Central memory CD8-positive, alpha-beta T cell (primary cell): ENCODE measurements at regions not wholly inside any gene's neighbourhood (a gene's known extent, or its start where the extent isn't known, plus 50 kb on each side); places are given as distances from the start of the nearest gene placed in this dataset.
"Not testable (repeated sequence)": the region's sequence is repeated elsewhere in the genome, so short reads cannot be mapped to it uniquely, and the experiment has no call there.

Experiments used
- ATAC-seq: fragments of 150-1000 bp; cut with Tn5 transposase; replicated peaks from 2 replicates; pipeline ENCODE4 v1.10.0; 2022; ENCODE audit warnings: mild to moderate bottlenecking, moderate FRiP score, moderate number of reproducible peaks; ENCODE audit not compliant: poor library complexity, severe bottlenecking; ENCODE audit errors: extremely low read depth
- DNase-seq, 2 donors: peaks; one replicate each; pipeline ENCODE4 v3.0.0; 2021; ENCODE audit warnings: low spot score in 2 of 2
- H3K27ac Mint-ChIP-seq: one replicate; pipeline ENCODE4 v1.8.0; 2022; ENCODE audit warnings: low read depth, mild to moderate bottlenecking, moderate library complexity, mixed read lengths
- H3K27me3 Mint-ChIP-seq: one replicate; pipeline ENCODE4 v1.8.0; 2022; ENCODE audit warnings: mixed read lengths
- H3K36me3 Mint-ChIP-seq: one replicate; pipeline ENCODE4 v1.8.0; 2022; ENCODE audit warnings: mild to moderate bottlenecking, moderate library complexity, mixed read lengths; ENCODE audit not compliant: insufficient read depth
- H3K4me1 Mint-ChIP-seq: one replicate; pipeline ENCODE4 v1.8.0; 2022; ENCODE audit warnings: mixed read lengths
- H3K4me3 Mint-ChIP-seq: one replicate; pipeline ENCODE4 v1.8.0; 2022; ENCODE audit warnings: mild to moderate bottlenecking, moderate library complexity, mixed read lengths
- H3K9me3 Mint-ChIP-seq: one replicate; pipeline ENCODE4 v1.8.0; 2022; ENCODE audit warnings: mixed read lengths

GRCh38 chr3:23723930-23724329, 81.8 kb upstream of the UBE2E1 start:
- DNase-seq (no peak), ATAC-seq (no peak)
- H3K4me1 Mint-ChIP-seq, result peaks cover 8% of the 10 kb centered on the region
- no peak overlapping the region for H3K27ac Mint-ChIP-seq
- no peak overlapping the region for H3K4me3 Mint-ChIP-seq
- H3K9me3 Mint-ChIP-seq, result no peaks in the 10 kb centered on the region
- no peaks in the 10 kb centered on the region for H3K27me3 Mint-ChIP-seq
- H3K36me3 Mint-ChIP-seq, result no peaks in the 10 kb centered on the region

GRCh38 chr3:23726811-23727548, 78.8 kb upstream of the UBE2E1 start:
- Mint-ChIP-seq H3K36me3 (no peaks in the 10 kb centered on the region), H3K4me1 (peaks cover 8% of the 10 kb centered on the region), H3K27me3 (no peaks in the 10 kb centered on the region), H3K9me3 (no peaks in the 10 kb centered on the region), H3K4me3 (no peak overlapping the region), H3K27ac (no peak overlapping the region)
- ATAC-seq (peak; percentile 48), DNase-seq (no peak)

GRCh38 chr3:23728601-23729117, 77.1 kb upstream of the UBE2E1 start:
- no peak for ATAC-seq
- Mint-ChIP-seq H3K4me1 (peaks cover 8% of the 10 kb centered on the region), H3K4me3 (no peak overlapping the region), H3K36me3 (no peaks in the 10 kb centered on the region), H3K27ac (no peak overlapping the region), H3K27me3 (no peaks in the 10 kb centered on the region), H3K9me3 (no peaks in the 10 kb centered on the region)
- DNase-seq, result no peak

- not testable (repeated sequence) for DNase-seq, ATAC-seq, H3K4me1 Mint-ChIP-seq, H3K4me3 Mint-ChIP-seq, H3K27me3 Mint-ChIP-seq, H3K9me3 Mint-ChIP-seq, H3K36me3 Mint-ChIP-seq, H3K27ac Mint-ChIP-seq
These were observed 76.4 kb upstream of the UBE2E1 start for GRCh38 chr3:23729362-23729761.

GRCh38 chr3:23734481-23734880, 71.3 kb upstream of the UBE2E1 start:
- no peak for ATAC-seq
- peaks cover 2% of the 10 kb centered on the region for H3K36me3 Mint-ChIP-seq
- H3K27ac Mint-ChIP-seq, result no peak overlapping the region
- no peak overlapping the region for H3K4me3 Mint-ChIP-seq
- H3K27me3 Mint-ChIP-seq, result no peaks in the 10 kb centered on the region
- H3K4me1 Mint-ChIP-seq, result no peaks in the 10 kb centered on the region
- DNase-seq, result no peak
- H3K9me3 Mint-ChIP-seq, result no peaks in the 10 kb centered on the region

- no peaks in the 10 kb centered on the region for H3K9me3 Mint-ChIP-seq
- H3K27me3 Mint-ChIP-seq, result no peaks in the 10 kb centered on the region
- H3K4me1 Mint-ChIP-seq, result no peaks in the 10 kb centered on the region
- H3K36me3 Mint-ChIP-seq, result peaks cover 2% of the 10 kb centered on the region
- no peak overlapping the region for H3K4me3 Mint-ChIP-seq
- H3K27ac Mint-ChIP-seq, result no peak overlapping the region
- ATAC-seq (no peak), DNase-seq (no peak)
These were observed 70.7 kb upstream of the UBE2E1 start for GRCh38 chr3:23735062-23735461.

GRCh38 chr3:23735535-23736326, 70.0 kb upstream of the UBE2E1 start:
- DNase-seq, result no peak
- ATAC-seq, result no peak
- Mint-ChIP-seq H3K27me3 (no peaks in the 10 kb centered on the region), H3K4me3 (no peak overlapping the region), H3K9me3 (no peaks in the 10 kb centered on the region), H3K36me3 (peaks cover 2% of the 10 kb centered on the region), H3K4me1 (peaks cover 4% of the 10 kb centered on the region), H3K27ac (no peak overlapping the region)

- ATAC-seq, result no peak
- Mint-ChIP-seq H3K4me3 (no peak overlapping the region), H3K27ac (no peak overlapping the region), H3K9me3 (no peaks in the 10 kb centered on the region), H3K27me3 (no peaks in the 10 kb centered on the region), H3K4me1 (peaks cover 9% of the 10 kb centered on the region), H3K36me3 (peaks cover 2% of the 10 kb centered on the region)
- no peak for DNase-seq
These were observed 66.8 kb upstream of the UBE2E1 start for GRCh38 chr3:23738944-23739343.

- Mint-ChIP-seq H3K4me1 (peaks cover 9% of the 10 kb centered on the region), H3K4me3 (no peak overlapping the region), H3K36me3 (peaks cover 2% of the 10 kb centered on the region), H3K9me3 (no peaks in the 10 kb centered on the region), H3K27me3 (no peaks in the 10 kb centered on the region), H3K27ac (no peak overlapping the region)
- DNase-seq (no peak), ATAC-seq (no peak)
These were observed 66.2 kb upstream of the UBE2E1 start for GRCh38 chr3:23739536-23739935.

- ATAC-seq (no peak), DNase-seq (no peak)
- H3K27ac Mint-ChIP-seq, result no peak overlapping the region
- H3K4me1 Mint-ChIP-seq, result peaks cover 9% of the 10 kb centered on the region
- H3K27me3 Mint-ChIP-seq, result no peaks in the 10 kb centered on the region
- H3K4me3 Mint-ChIP-seq, result no peak overlapping the region
- peaks cover 2% of the 10 kb centered on the region for H3K36me3 Mint-ChIP-seq
- no peaks in the 10 kb centered on the region for H3K9me3 Mint-ChIP-seq
These were observed 65.2 kb upstream of the UBE2E1 start for GRCh38 chr3:23740517-23740965.

GRCh38 chr3:23741036-23741706, 64.6 kb upstream of the UBE2E1 start:
- H3K4me1 Mint-ChIP-seq, result peaks cover 9% of the 10 kb centered on the region
- H3K4me3 Mint-ChIP-seq, result no peak overlapping the region
- H3K27me3 Mint-ChIP-seq, result no peaks in the 10 kb centered on the region
- no peak overlapping the region for H3K27ac Mint-ChIP-seq
- H3K9me3 Mint-ChIP-seq, result no peaks in the 10 kb centered on the region
- ATAC-seq (no peak), DNase-seq (no peak)
- H3K36me3 Mint-ChIP-seq, result peaks cover 2% of the 10 kb centered on the region

GRCh38 chr3:23743141-23743784, 62.5 kb upstream of the UBE2E1 start:
- no peak overlapping the region for H3K4me3 Mint-ChIP-seq
- no peak overlapping the region for H3K27ac Mint-ChIP-seq
- no peaks in the 10 kb centered on the region for H3K36me3 Mint-ChIP-seq
- H3K27me3 Mint-ChIP-seq, result no peaks in the 10 kb centered on the region
- no peak for DNase-seq
- H3K4me1 Mint-ChIP-seq, result peaks cover 9% of the 10 kb centered on the region
- H3K9me3 Mint-ChIP-seq, result no peaks in the 10 kb centered on the region
- ATAC-seq, result no peak
